K562 (cell line): ENCODE measurements at regions not wholly inside any gene's neighbourhood (a gene's known extent, or its start where the extent isn't known, plus 50 kb on each side); places are given as distances from the start of the nearest gene placed in this dataset.

Experiments used
- ATF4 ChIP-seq: fragments of 450-650 bp; formaldehyde crosslinking; IDR thresholded peaks from 2 replicates; pipeline ENCODE4 v1.4.0; 2022; ENCODE audit warnings: mild to moderate bottlenecking, moderate library complexity
- ATF7 ChIP-seq: fragments of 450-650 bp; IDR thresholded peaks from 2 replicates; pipeline ENCODE4 v1.7.1; 2014; ENCODE audit warnings: mild to moderate bottlenecking, moderate library complexity
- BCLAF1 ChIP-seq, 2 experiments: fragments of 450-650 bp in 1 of 2; IDR thresholded peaks; 2 replicates each; pipeline ENCODE4 v1.6.1; 2011 to 2017; ENCODE audit warnings: low read depth in 2 of 2, antibody characterized with exemption in 1 of 2, borderline replicate concordance in 1 of 2, low read length in 1 of 2, mild to moderate bottlenecking in 1 of 2, mixed read lengths in 1 of 2; ENCODE audit not compliant: control insufficient read depth in 1 of 2
- CEBPG ChIP-seq, 3 experiments: fragments of 200-800 bp in 1 of 3; sonication (Bioruptor generic) in 1 of 3; sonication (generic) in 1 of 3; formaldehyde crosslinking in 1 of 3; IDR thresholded peaks in 2 of 3; conservative IDR thresholded peaks in 1 of 3; 2 replicates each; pipeline versions ENCODE4 v1.6.1 to v1.8.0; 2016 to 2022; ENCODE audit warnings: missing compliant biosample characterization in 2 of 3, missing genetic modification characterization in 2 of 3, mild to moderate bottlenecking in 1 of 3, missing genetic modification reagents in 1 of 3
- CHD4 ChIP-seq: fragments of 200-600 bp; sonication (generic); IDR thresholded peaks from 3 replicates; pipeline ENCODE4 v1.6.1; 2012; ENCODE audit warnings: low read depth, mild to moderate bottlenecking, mixed read lengths, low read length, inconsistent platforms; ENCODE audit not compliant: insufficient read depth, insufficient replicate concordance, poor library complexity, severe bottlenecking
- CXXC5 ChIP-seq: fragments of 250-450 bp; sonication (Bioruptor Pico); IDR thresholded peaks from 2 replicates; pipeline ENCODE4 v1.8.0; 2022; ENCODE audit warnings: inconsistent platforms, mild to moderate bottlenecking, moderate library complexity
- EGR1 ChIP-seq: fragments of 450-650 bp; conservative IDR thresholded peaks from 2 replicates; pipeline ENCODE4 v1.6.1; 2017; ENCODE audit warnings: mild to moderate bottlenecking
- ELF2 ChIP-seq: fragments of 250-450 bp; sonication (Bioruptor Pico); IDR thresholded peaks from 2 replicates; pipeline ENCODE4 v1.5.0; 2021; ENCODE audit warnings: mild to moderate bottlenecking
- ETS2 ChIP-seq: IDR thresholded peaks from 2 replicates; pipeline ENCODE4 v1.6.1; 2016; ENCODE audit warnings: borderline replicate concordance, missing genetic modification characterization, mild to moderate bottlenecking, moderate library complexity, missing compliant biosample characterization; ENCODE audit not compliant: poor library complexity, severe bottlenecking
- FOXK2 ChIP-seq, 2 experiments: fragments of 450-650 bp; IDR thresholded peaks in 1 of 2; conservative IDR thresholded peaks in 1 of 2; 2 replicates each; pipeline ENCODE4 v1.6.1; 2016; ENCODE audit warnings: low read depth in 2 of 2, mild to moderate bottlenecking in 1 of 2
- GATA2 ChIP-seq: sonication (generic); formaldehyde crosslinking; IDR thresholded peaks from 2 replicates; pipeline ENCODE4 v1.4.0; 2020; ENCODE audit warnings: mild to moderate bottlenecking, missing genetic modification reagents
- HNRNPL ChIP-seq: fragments of 200-400 bp; formaldehyde crosslinking; IDR thresholded peaks from 2 replicates; pipeline ENCODE4 v1.6.1; 2017; ENCODE audit warnings: low read depth, mild to moderate bottlenecking, low read length
- KAT8 ChIP-seq: fragments of 450-650 bp; IDR thresholded peaks from 2 replicates; pipeline ENCODE4 v1.6.1; 2016; ENCODE audit warnings: low read depth, mild to moderate bottlenecking
- KDM4B ChIP-seq, 2 experiments: fragments of 450-650 bp in 1 of 2; sonication (generic) in 1 of 2; IDR thresholded peaks; 2 replicates each; pipeline ENCODE4 v1.6.1; 2016 to 2017; ENCODE audit warnings: borderline replicate concordance in 2 of 2, antibody characterized with exemption in 1 of 2, low read depth in 1 of 2, mild to moderate bottlenecking in 1 of 2
- LARP7 ChIP-seq: fragments of 450-650 bp; IDR thresholded peaks from 2 replicates; pipeline ENCODE4 v1.6.1; 2016
- MEF2D ChIP-seq: conservative IDR thresholded peaks from 2 replicates; pipeline ENCODE4 v1.6.1; 2016; ENCODE audit warnings: low read depth, missing genetic modification characterization, missing compliant biosample characterization
- NR4A1 ChIP-seq, 2 experiments: fragments of 250-450 bp in 1 of 2; fragments of 450-650 bp in 1 of 2; sonication (Bioruptor Pico) in 1 of 2; IDR thresholded peaks; 2 replicates each; pipeline versions ENCODE4 v1.4.0 to v1.6.1; 2016 to 2020; ENCODE audit warnings: mild to moderate bottlenecking in 2 of 2, missing compliant biosample characterization in 1 of 2, missing genetic modification characterization in 1 of 2, moderate library complexity in 1 of 2
- SMAD4 ChIP-seq: fragments of 250-450 bp; sonication (Bioruptor Pico); conservative IDR thresholded peaks from 2 replicates; pipeline ENCODE4 v1.8.0; 2021; ENCODE audit warnings: inconsistent platforms, mild to moderate bottlenecking, moderate library complexity
- TEAD1 ChIP-seq, 2 experiments: fragments of 450-650 bp in 1 of 2; sonication (generic) in 1 of 2; formaldehyde crosslinking; IDR thresholded peaks; 2 replicates each; pipeline versions ENCODE4 v1.4.0 to v1.8.0; 2020 to 2022; ENCODE audit warnings: mild to moderate bottlenecking in 2 of 2, missing genetic modification reagents in 1 of 2
- ZBTB7A ChIP-seq: IDR thresholded peaks from 2 replicates; pipeline ENCODE4 v1.6.1; 2011; ENCODE audit warnings: low read depth, mild to moderate bottlenecking, low read length, moderate library complexity, borderline replicate concordance; ENCODE audit not compliant: control insufficient read depth
- ZFP1 ChIP-seq: fragments of 450-650 bp; formaldehyde crosslinking; IDR thresholded peaks from 2 replicates; pipeline ENCODE4 v1.4.0; 2020; ENCODE audit warnings: mild to moderate bottlenecking, mixed read lengths
- ZFP36 ChIP-seq: fragments of 150-350 bp; IDR thresholded peaks from 2 replicates; pipeline ENCODE4 v1.6.1; 2018; ENCODE audit warnings: low read length, low read depth; ENCODE audit not compliant: partially characterized antibody
- ZKSCAN3 ChIP-seq: fragments of 250-450 bp; sonication (Bioruptor Pico); IDR thresholded peaks from 2 replicates; pipeline ENCODE4 v1.4.0; 2020
- ZNF174 ChIP-seq: fragments of 250-450 bp; sonication (Bioruptor Pico); IDR thresholded peaks from 2 replicates; pipeline ENCODE4 v1.4.0; 2020; ENCODE audit warnings: mild to moderate bottlenecking

- TF ChIP-seq ZFP36 (no peak), ZKSCAN3 (no peak), SMAD4 (CRISPR knock-in tag) (peak; percentile 48), GATA2 (no peak), KDM4B (IDR thresholded peaks at IDR 0.05; ENCODE audit: borderline replicate concordance in 2 of 2, low read depth in 1 of 2) (0 out of 4 replicates have a peak, but pooled peaks of 1 of the 2 experiments have one; percentile 9), BCLAF1 (IDR thresholded peaks at IDR 0.05; ENCODE audit: borderline replicate concordance in 1 of 2, control insufficient read depth in 1 of 2, low read depth in 2 of 2, low read length in 1 of 2) (no peak), CHD4 (no peak), LARP7 (no peak), ZNF174 (CRISPR knock-in tag) (no peak), KAT8 (no peak), CEBPG (CRISPR knock-in tag; IDR thresholded peaks at IDR 0.05) (peak; percentile 56), CEBPG (tag; conservative IDR thresholded peaks at IDR 0.05 in 1 of 2, IDR thresholded peaks at IDR 0.05 in 1 of 2) (peak in 1 of 2 experiments; percentile 57; a peak in 2 of 4 replicates), ETS2 (no peak), TEAD1 (CRISPR knock-in tag; IDR thresholded peaks at IDR 0.05) (peak; percentile 11 to 33; a peak in 1 of 4 replicates), EGR1 (peak; percentile 22; the same call in 1 of the 2 replicates), CXXC5 (CRISPR knock-in tag) (no peak; the same call in 1 of the 2 replicates), ZFP1 (CRISPR knock-in tag) (no peak), ELF2 (CRISPR knock-in tag) (no peak), ATF4 (CRISPR knock-in tag) (no peak), HNRNPL (no peak), MEF2D (tag) (no peak), ZBTB7A (peak; percentile 84), ATF7 (0 out of 2 replicates have a peak, but pooled peaks have one; percentile 11), FOXK2 (conservative IDR thresholded peaks at IDR 0.05 in 1 of 2, IDR thresholded peaks at IDR 0.05 in 1 of 2; ENCODE audit: low read depth in 2 of 2) (no peak), NR4A1 (CRISPR knock-in tag; IDR thresholded peaks at IDR 0.05) (no peak), NR4A1 (tag; IDR thresholded peaks at IDR 0.05) (no peak)
Observed at GRCh38 chr12:124509676-124510300, 57.6 kb downstream of the NCOR2 start (continued).
